ENCODE measurements at regions not wholly inside any gene's neighbourhood (a gene's known extent, or its start where the extent isn't known, plus 50 kb on each side); places are given as distances from the start of the nearest gene placed in this dataset.

DNA sequence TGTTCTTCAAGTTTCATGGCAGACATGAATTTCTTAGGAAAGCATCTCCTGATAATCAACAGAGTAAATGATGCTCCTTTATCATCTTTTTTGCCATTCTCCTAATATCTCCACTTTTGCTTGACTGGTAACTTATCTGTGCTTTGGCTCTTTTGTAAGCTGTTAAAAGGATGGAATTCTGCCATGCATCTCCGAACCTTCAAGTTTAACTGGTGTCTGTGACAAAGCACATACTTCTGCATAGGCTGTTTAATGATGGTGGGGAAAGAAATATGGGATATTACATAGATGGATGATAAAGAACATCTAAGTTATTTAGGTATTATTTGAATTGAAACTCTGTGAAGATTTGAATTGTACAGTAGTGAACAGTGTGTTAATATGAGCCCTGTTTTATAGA is 866.9 kb upstream of the SLITRK1 start:
- H3K27ac ChIP-seq (ENCODE audit: insufficient read depth, low read length): no peak overlapping the region
- intact Hi-C loops (cut with micrococcal nuclease): no loop called here
- H3K4ac ChIP-seq (ENCODE audit: low read depth, low read length): no peak overlapping the region
- no peak overlapping the region for H2BK5ac ChIP-seq (ENCODE audit: low read depth, low read length, poor library complexity, severe bottlenecking)
- ChIA-PET CTCF (no interaction called here), POLR2A (ENCODE audit: unreplicated experiment) (no interaction called here)
- H2AFZ ChIP-seq (replicated peaks; ENCODE audit: low read length, poor library complexity): no peak overlapping the region
- no peaks in the 10 kb centered on the region for H4K20me1 ChIP-seq (ENCODE audit: insufficient read depth, low read length)
- no peak overlapping the region for H3K9ac ChIP-seq (ENCODE audit: low read depth, low read length)
- no peak overlapping the region for H3K4me2 ChIP-seq (ENCODE audit: low read depth, low read length)
- no CpG with 5 or more reads among the region's 1 CpG for WGBS, 2 experiments (ENCODE audit: extremely low coverage in 2 of 2, insufficient read length in 1 of 2)
- no peak overlapping the region for H3K14ac ChIP-seq (replicated peaks; ENCODE audit: low read depth, low read length)
- DNase-seq: no peak
- no peaks in the 10 kb centered on the region for H3K27me3 ChIP-seq (ENCODE audit: control insufficient read depth, insufficient read depth, low read length)
- TF ChIP-seq FOS (IDR thresholded peaks at IDR 0.05; ENCODE audit: low read depth, low read length) (no peak), RCOR1 (IDR thresholded peaks at IDR 0.05; ENCODE audit: insufficient replicate concordance, low read length) (no peak)
- no peak overlapping the region for H2AK5ac ChIP-seq (ENCODE audit: low read depth, low read length)
- no peak overlapping the region for H3K56ac ChIP-seq (ENCODE audit: extremely low read depth, insufficient read depth, low read length)
- H4K8ac ChIP-seq (ENCODE audit: low read depth in 2 of 2, low read length in 2 of 2): no peak overlapping the region
- in situ Hi-C loops (cut with MboI; ENCODE audit: low sequenced_read_pairs): no loop called here
- no peaks in the 10 kb centered on the region for H3K36me3 ChIP-seq (ENCODE audit: control insufficient read depth, insufficient read depth, low read length)
- H3K23ac ChIP-seq (ENCODE audit: low read depth, low read length): no peak overlapping the region
- no peak overlapping the region for H3K4me3 ChIP-seq (ENCODE audit: insufficient read depth, low read depth, low read length)
- BruUV-seq (replicated peaks): no TSS peak
- H3K4me1 ChIP-seq (ENCODE audit: control insufficient read depth, insufficient read depth, low read length): no peaks in the 10 kb centered on the region
- H4K91ac ChIP-seq (ENCODE audit: insufficient read depth, low read depth, low read length): no peak overlapping the region
- H2AK9ac ChIP-seq (replicated peaks; ENCODE audit: low read depth, low read length, poor library complexity): no peak overlapping the region
- dilution Hi-C loops (cut with HindIII; ENCODE audit: low sequenced_read_pairs, unreplicated experiment): no loop called here
- H3K18ac ChIP-seq (ENCODE audit: low read depth, low read length): no peak overlapping the region
- no peaks in the 10 kb centered on the region for H3K9me1 ChIP-seq (ENCODE audit: insufficient read depth, low read length)
- H2BK120ac ChIP-seq (ENCODE audit: low read depth, low read length): no peak overlapping the region
- no peak overlapping the region for H2BK15ac ChIP-seq (ENCODE audit: low read depth, low read length)
- no peak overlapping the region for H2BK20ac ChIP-seq (ENCODE audit: low read depth, low read length)
- ATAC-seq (ENCODE audit: low read depth): no peak
- no peak overlapping the region for H4K5ac ChIP-seq (ENCODE audit: low read depth, low read length)
- H3K9me3 ChIP-seq (ENCODE audit: control insufficient read depth, insufficient read depth, low read length): no peaks in the 10 kb centered on the region
- no peaks in the 10 kb centered on the region for H3K79me1 ChIP-seq (ENCODE audit: low read depth in 1 of 2, low read length in 2 of 2)

Data from IMR-90 (cell line).